GM18498 (cell line): ENCODE measurements at regions not wholly inside any gene's neighbourhood (a gene's known extent, or its start where the extent isn't known, plus 50 kb on each side); places are given as distances from the start of the nearest gene placed in this dataset.
"Not testable (repeated sequence)": the region's sequence is repeated elsewhere in the genome, so short reads cannot be mapped to it uniquely, and the experiment has no call there.

ENCODE experiments used
- ATAC-seq: cut with Tn5 transposase; IDR thresholded peaks from one replicate; pipeline ENCODE4 v1.9.1; 2021; ENCODE audit warnings: mild to moderate bottlenecking, moderate library complexity; ENCODE audit not compliant: unreplicated experiment

- no peak for ATAC-seq
These were observed 618.4 kb downstream of the CDH9 start for GRCh38 chr5:26419987-26420386.

GRCh38 chr5:26416911-26417310 is 621.5 kb downstream of the CDH9 start:
- ATAC-seq = no peak

GRCh38 chr5:26415987-26416779 is 622.2 kb downstream of the CDH9 start:
- ATAC-seq = no peak

- ATAC-seq = no peak
These were observed 647.8 kb downstream of the CDH9 start for GRCh38 chr5:26390608-26391007.

- no peak for ATAC-seq
These were observed 649.4 kb downstream of the CDH9 start for GRCh38 chr5:26388976-26389375.

- ATAC-seq = no peak
These were observed 651.9 kb downstream of the CDH9 start for GRCh38 chr5:26386532-26386931.

- not testable (repeated sequence) for ATAC-seq
These were observed 673.8 kb downstream of the CDH9 start for GRCh38 chr5:26364624-26365023.

- ATAC-seq = no peak
These were observed 694.5 kb downstream of the CDH9 start for GRCh38 chr5:26343801-26344325.

GRCh38 chr5:26339576-26339975 is 698.8 kb downstream of the CDH9 start:
- no peak for ATAC-seq

- no peak for ATAC-seq
These were observed 708.7 kb downstream of the CDH9 start for GRCh38 chr5:26329562-26330189.

GRCh38 chr5:26326153-26326759 is 712.1 kb downstream of the CDH9 start:
- no peak for ATAC-seq

GRCh38 chr5:26325432-26325831 is 713.0 kb downstream of the CDH9 start:
- not testable (repeated sequence) for ATAC-seq

GRCh38 chr5:26324273-26324895 is 714.0 kb downstream of the CDH9 start:
- not testable (repeated sequence) for ATAC-seq

GRCh38 chr5:26323794-26324193 is 714.6 kb downstream of the CDH9 start:
- ATAC-seq = no peak

GRCh38 chr5:26321278-26321677 is 717.1 kb downstream of the CDH9 start:
- no peak for ATAC-seq

GRCh38 chr5:26310415-26310814 is 728.0 kb downstream of the CDH9 start:
- ATAC-seq = no peak

GRCh38 chr5:26295541-26295940 is 742.8 kb downstream of the CDH9 start:
- no peak for ATAC-seq

- no peak for ATAC-seq
These were observed 756.2 kb downstream of the CDH9 start for GRCh38 chr5:26282190-26282589.

- no peak for ATAC-seq
These were observed 760.3 kb downstream of the CDH9 start for GRCh38 chr5:26278078-26278477.

- ATAC-seq = no peak
These were observed 779.3 kb downstream of the CDH9 start for GRCh38 chr5:26259081-26259480.

- no peak for ATAC-seq
These were observed 793.1 kb downstream of the CDH9 start for GRCh38 chr5:26245321-26245720.
